Bronchial epithelial cell (primary cell): ENCODE measurements at regions not wholly inside any gene's neighbourhood (a gene's known extent, or its start where the extent isn't known, plus 50 kb on each side); places are given as distances from the start of the nearest gene placed in this dataset.

Experiments
- DNase-seq: peaks from one replicate; pipeline ENCODE4 v3.0.0-alpha.2; 2010; ENCODE audit warnings: low read depth
- FAIRE-seq: peaks from 2 replicates; lab custom pipeline; 2011; peaks lifted over from hg19 to GRCh38; lab: Jason Lieb, UNC
- H3K27me3 ChIP-seq: 2 replicates; pipeline ENCODE4 v1.5.1; 2011; ENCODE audit warnings: low read length; ENCODE audit not compliant: control insufficient read depth, insufficient read depth
- H3K36me3 ChIP-seq: 2 replicates; pipeline ENCODE4 v1.5.1; 2011; ENCODE audit warnings: low read length; ENCODE audit not compliant: control insufficient read depth, insufficient read depth
- H3K4me3 ChIP-seq: 2 replicates; pipeline ENCODE4 v1.5.1; 2011; ENCODE audit warnings: mild to moderate bottlenecking, low read depth, low read length, control low read depth
- TF ChIP-seq, protein P1 (sequence below): IDR thresholded peaks from 2 replicates; pipeline ENCODE4 v1.5.1; 2011; ENCODE audit warnings: mild to moderate bottlenecking, moderate library complexity, low read length, control low read depth, inconsistent platforms; ENCODE audit not compliant: insufficient read depth, severe bottlenecking

- peak; percentile 13 for FAIRE-seq
- TF ChIP-seq, protein P1, sequence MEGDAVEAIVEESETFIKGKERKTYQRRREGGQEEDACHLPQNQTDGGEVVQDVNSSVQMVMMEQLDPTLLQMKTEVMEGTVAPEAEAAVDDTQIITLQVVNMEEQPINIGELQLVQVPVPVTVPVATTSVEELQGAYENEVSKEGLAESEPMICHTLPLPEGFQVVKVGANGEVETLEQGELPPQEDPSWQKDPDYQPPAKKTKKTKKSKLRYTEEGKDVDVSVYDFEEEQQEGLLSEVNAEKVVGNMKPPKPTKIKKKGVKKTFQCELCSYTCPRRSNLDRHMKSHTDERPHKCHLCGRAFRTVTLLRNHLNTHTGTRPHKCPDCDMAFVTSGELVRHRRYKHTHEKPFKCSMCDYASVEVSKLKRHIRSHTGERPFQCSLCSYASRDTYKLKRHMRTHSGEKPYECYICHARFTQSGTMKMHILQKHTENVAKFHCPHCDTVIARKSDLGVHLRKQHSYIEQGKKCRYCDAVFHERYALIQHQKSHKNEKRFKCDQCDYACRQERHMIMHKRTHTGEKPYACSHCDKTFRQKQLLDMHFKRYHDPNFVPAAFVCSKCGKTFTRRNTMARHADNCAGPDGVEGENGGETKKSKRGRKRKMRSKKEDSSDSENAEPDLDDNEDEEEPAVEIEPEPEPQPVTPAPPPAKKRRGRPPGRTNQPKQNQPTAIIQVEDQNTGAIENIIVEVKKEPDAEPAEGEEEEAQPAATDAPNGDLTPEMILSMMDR, result no peak
- Histone ChIP-seq H3K36me3 (no peaks in the 10 kb centered on the region), H3K27me3 (no peaks in the 10 kb centered on the region), H3K4me3 (no peak overlapping the region)
- no peak for DNase-seq
Observed at GRCh38 chr3:94904156-94904674, 841.4 kb downstream of the NSUN3 start.

GRCh38 chr3:94909726-94910125 is 846.9 kb downstream of the NSUN3 start:
- no peak for DNase-seq
- no peaks in the 10 kb centered on the region for H3K27me3 ChIP-seq
- H3K36me3 ChIP-seq, result no peaks in the 10 kb centered on the region
- no peak for FAIRE-seq
- H3K4me3 ChIP-seq, result no peak overlapping the region
- TF ChIP-seq, protein P1, result no peak

GRCh38 chr3:94912656-94913055 is 849.8 kb downstream of the NSUN3 start:
- H3K27me3 ChIP-seq, result no peaks in the 10 kb centered on the region
- H3K4me3 ChIP-seq, result no peak overlapping the region
- TF ChIP-seq, protein P1, result no peak
- H3K36me3 ChIP-seq, result no peaks in the 10 kb centered on the region
- FAIRE-seq (no peak), DNase-seq (peak; percentile 32)

- DNase-seq, result no peak
- no peak for FAIRE-seq
- TF ChIP-seq, protein P1, result no peak
- no peaks in the 10 kb centered on the region for H3K27me3 ChIP-seq
- H3K36me3 ChIP-seq, result no peaks in the 10 kb centered on the region
- H3K4me3 ChIP-seq, result no peak overlapping the region
Observed at GRCh38 chr3:94927175-94927574, 864.3 kb downstream of the NSUN3 start.

GRCh38 chr3:94928921-94929320 is 866.1 kb downstream of the NSUN3 start:
- FAIRE-seq (no peak), DNase-seq (peak; percentile 96)
- TF ChIP-seq, protein P1, result no peak
- H3K36me3 ChIP-seq, result no peaks in the 10 kb centered on the region
- no peak overlapping the region for H3K4me3 ChIP-seq
- no peaks in the 10 kb centered on the region for H3K27me3 ChIP-seq
